HepG2 (cell line): ENCODE measurements at regions not wholly inside any gene's neighbourhood (a gene's known extent, or its start where the extent isn't known, plus 50 kb on each side); places are given as distances from the start of the nearest gene placed in this dataset.

Source experiments
- ARHGAP35 ChIP-seq: sonication (generic); formaldehyde crosslinking; IDR thresholded peaks from 2 replicates; pipeline ENCODE4 v1.9.0; 2022; ENCODE audit warnings: mild to moderate bottlenecking, inconsistent platforms, moderate library complexity, missing genetic modification reagents, borderline replicate concordance
- EZH2 ChIP-seq: conservative IDR thresholded peaks from 2 replicates; pipeline ENCODE4 v1.6.1; 2012; ENCODE audit warnings: mild to moderate bottlenecking, low read depth, low read length, moderate library complexity
- FOXM1 ChIP-seq: sonication (generic); formaldehyde crosslinking; IDR thresholded peaks from 2 replicates; pipeline ENCODE4 v1.5.0; 2020; ENCODE audit warnings: missing genetic modification reagents
- MAZ ChIP-seq, 2 experiments: sonication (generic) in 1 of 2; formaldehyde crosslinking in 1 of 2; IDR thresholded peaks; 2 replicates each; pipeline versions ENCODE4 v1.5.0 to v1.6.1; 2012 to 2020; ENCODE audit warnings: low read depth in 2 of 2, mild to moderate bottlenecking in 2 of 2, borderline replicate concordance in 1 of 2, improper control_type of control experiment in 1 of 2, low read length in 1 of 2, missing genetic modification reagents in 1 of 2, moderate library complexity in 1 of 2
- MED1 ChIP-seq: sonication (generic); formaldehyde crosslinking; IDR thresholded peaks from 2 replicates; pipeline ENCODE4 v1.4.0; 2020; ENCODE audit warnings: missing genetic modification reagents
- NFYC ChIP-seq: IDR thresholded peaks from 2 replicates; pipeline ENCODE4 v1.6.1; 2016; ENCODE audit warnings: missing genetic modification reagents, missing compliant biosample characterization
- PAF1 ChIP-seq: IDR thresholded peaks from 2 replicates; pipeline ENCODE4 v1.6.1; 2016; ENCODE audit warnings: missing genetic modification reagents, missing compliant biosample characterization
- POLR2A ChIP-seq, 2 experiments: IDR thresholded peaks; 2 replicates each; pipeline ENCODE4 v1.6.1; 2011; ENCODE audit warnings: low read depth in 2 of 2, low read length in 2 of 2, mild to moderate bottlenecking in 1 of 2, moderate library complexity in 1 of 2; ENCODE audit not compliant: insufficient read depth in 1 of 2
- SETDB1 ChIP-seq: sonication (generic); formaldehyde crosslinking; IDR thresholded peaks from 2 replicates; pipeline ENCODE4 v1.5.1; 2020; ENCODE audit warnings: missing genetic modification reagents, mild to moderate bottlenecking, borderline replicate concordance
- ZNF572 ChIP-seq: sonication (generic); formaldehyde crosslinking; IDR thresholded peaks from 2 replicates; pipeline ENCODE4 v1.5.1; 2020; ENCODE audit warnings: mild to moderate bottlenecking, missing genetic modification reagents
- TF ChIP-seq, protein P1 (sequence below): sonication (generic); formaldehyde crosslinking; IDR thresholded peaks from 2 replicates; pipeline ENCODE4 v1.5.0; 2020; ENCODE audit warnings: mild to moderate bottlenecking, missing genetic modification reagents, moderate library complexity
- TF ChIP-seq, protein P2 (sequence below): sonication (generic); formaldehyde crosslinking; IDR thresholded peaks from 2 replicates; pipeline ENCODE4 v1.8.1; 2022; ENCODE audit warnings: mild to moderate bottlenecking, missing genetic modification reagents
- TF ChIP-seq, protein P3 (sequence below): sonication (generic); formaldehyde crosslinking; IDR thresholded peaks from 2 replicates; pipeline ENCODE4 v1.8.0; 2022; ENCODE audit warnings: mild to moderate bottlenecking, missing genetic modification reagents, borderline replicate concordance

DNA sequence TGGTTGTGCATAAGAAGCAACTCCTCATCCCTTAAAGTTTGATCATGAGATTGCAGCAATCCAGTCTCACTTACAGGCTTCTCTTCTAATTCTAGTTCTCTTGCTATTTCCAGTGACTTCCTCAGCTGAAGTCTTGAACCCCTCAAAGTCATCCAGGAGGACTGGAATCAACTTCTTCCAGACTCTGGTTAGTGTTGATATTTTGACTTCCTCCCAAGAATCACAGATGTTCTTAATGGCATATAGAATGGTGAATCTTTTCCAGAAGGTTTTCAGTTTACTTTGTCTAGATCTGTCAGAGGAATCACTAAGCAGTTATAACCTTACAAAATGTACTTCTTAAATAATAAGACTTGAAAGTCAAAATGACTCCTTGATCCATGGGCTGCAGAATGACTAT is 81.3 kb upstream of the UBL3 start:
- no peak for TF ChIP-seq PAF1 (CRISPR knock-in tag)
- TF ChIP-seq FOXM1 (CRISPR knock-in tag), result no peak
- TF ChIP-seq, protein P1, sequence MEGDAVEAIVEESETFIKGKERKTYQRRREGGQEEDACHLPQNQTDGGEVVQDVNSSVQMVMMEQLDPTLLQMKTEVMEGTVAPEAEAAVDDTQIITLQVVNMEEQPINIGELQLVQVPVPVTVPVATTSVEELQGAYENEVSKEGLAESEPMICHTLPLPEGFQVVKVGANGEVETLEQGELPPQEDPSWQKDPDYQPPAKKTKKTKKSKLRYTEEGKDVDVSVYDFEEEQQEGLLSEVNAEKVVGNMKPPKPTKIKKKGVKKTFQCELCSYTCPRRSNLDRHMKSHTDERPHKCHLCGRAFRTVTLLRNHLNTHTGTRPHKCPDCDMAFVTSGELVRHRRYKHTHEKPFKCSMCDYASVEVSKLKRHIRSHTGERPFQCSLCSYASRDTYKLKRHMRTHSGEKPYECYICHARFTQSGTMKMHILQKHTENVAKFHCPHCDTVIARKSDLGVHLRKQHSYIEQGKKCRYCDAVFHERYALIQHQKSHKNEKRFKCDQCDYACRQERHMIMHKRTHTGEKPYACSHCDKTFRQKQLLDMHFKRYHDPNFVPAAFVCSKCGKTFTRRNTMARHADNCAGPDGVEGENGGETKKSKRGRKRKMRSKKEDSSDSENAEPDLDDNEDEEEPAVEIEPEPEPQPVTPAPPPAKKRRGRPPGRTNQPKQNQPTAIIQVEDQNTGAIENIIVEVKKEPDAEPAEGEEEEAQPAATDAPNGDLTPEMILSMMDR (CRISPR knock-in tag), result no peak
- TF ChIP-seq, protein P2, sequence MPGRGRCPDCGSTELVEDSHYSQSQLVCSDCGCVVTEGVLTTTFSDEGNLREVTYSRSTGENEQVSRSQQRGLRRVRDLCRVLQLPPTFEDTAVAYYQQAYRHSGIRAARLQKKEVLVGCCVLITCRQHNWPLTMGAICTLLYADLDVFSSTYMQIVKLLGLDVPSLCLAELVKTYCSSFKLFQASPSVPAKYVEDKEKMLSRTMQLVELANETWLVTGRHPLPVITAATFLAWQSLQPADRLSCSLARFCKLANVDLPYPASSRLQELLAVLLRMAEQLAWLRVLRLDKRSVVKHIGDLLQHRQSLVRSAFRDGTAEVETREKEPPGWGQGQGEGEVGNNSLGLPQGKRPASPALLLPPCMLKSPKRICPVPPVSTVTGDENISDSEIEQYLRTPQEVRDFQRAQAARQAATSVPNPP, result no peak
- TF ChIP-seq SETDB1, result no peak
- no peak for TF ChIP-seq MAZ (IDR thresholded peaks at IDR 0.05; ENCODE audit: borderline replicate concordance, low read depth, low read length)
- no peak for TF ChIP-seq MAZ (CRISPR knock-in tag; IDR thresholded peaks at IDR 0.05; ENCODE audit: low read depth)
- no peak for TF ChIP-seq POLR2A (IDR thresholded peaks at IDR 0.05; ENCODE audit: insufficient read depth in 1 of 2, low read depth in 2 of 2, low read length in 2 of 2)
- TF ChIP-seq, protein P3, sequence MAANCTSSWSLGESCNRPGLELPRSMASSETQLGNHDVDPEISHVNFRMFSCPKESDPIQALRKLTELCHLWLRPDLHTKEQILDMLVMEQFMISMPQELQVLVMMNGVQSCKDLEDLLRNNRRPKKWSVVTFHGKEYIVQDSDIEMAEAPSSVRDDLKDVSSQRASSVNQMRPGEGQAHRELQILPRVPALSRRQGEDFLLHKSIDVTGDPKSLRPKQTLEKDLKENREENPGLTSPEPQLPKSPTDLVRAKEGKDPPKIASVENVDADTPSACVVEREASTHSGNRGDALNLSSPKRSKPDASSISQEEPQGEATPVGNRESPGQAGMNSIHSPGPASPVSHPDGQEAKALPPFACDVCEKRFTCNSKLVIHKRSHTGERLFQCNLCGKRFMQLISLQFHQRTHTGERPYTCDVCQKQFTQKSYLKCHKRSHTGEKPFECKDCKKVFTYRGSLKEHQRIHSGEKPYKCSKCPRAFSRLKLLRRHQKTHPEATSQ (CRISPR knock-in tag), result no peak
- TF ChIP-seq MED1 (CRISPR knock-in tag), result no peak
- no peak for TF ChIP-seq ZNF572
- TF ChIP-seq ARHGAP35 (CRISPR knock-in tag), result no peak
- TF ChIP-seq NFYC (CRISPR knock-in tag), result no peak
- TF ChIP-seq EZH2, result no peak
